ENCODE measurements at regions not wholly inside any gene's neighbourhood (a gene's known extent, or its start where the extent isn't known, plus 50 kb on each side); places are given as distances from the start of the nearest gene placed in this dataset.
"Not testable (repeated sequence)": the region's sequence is repeated elsewhere in the genome, so short reads cannot be mapped to it uniquely, and the experiment has no call there.

DNA sequence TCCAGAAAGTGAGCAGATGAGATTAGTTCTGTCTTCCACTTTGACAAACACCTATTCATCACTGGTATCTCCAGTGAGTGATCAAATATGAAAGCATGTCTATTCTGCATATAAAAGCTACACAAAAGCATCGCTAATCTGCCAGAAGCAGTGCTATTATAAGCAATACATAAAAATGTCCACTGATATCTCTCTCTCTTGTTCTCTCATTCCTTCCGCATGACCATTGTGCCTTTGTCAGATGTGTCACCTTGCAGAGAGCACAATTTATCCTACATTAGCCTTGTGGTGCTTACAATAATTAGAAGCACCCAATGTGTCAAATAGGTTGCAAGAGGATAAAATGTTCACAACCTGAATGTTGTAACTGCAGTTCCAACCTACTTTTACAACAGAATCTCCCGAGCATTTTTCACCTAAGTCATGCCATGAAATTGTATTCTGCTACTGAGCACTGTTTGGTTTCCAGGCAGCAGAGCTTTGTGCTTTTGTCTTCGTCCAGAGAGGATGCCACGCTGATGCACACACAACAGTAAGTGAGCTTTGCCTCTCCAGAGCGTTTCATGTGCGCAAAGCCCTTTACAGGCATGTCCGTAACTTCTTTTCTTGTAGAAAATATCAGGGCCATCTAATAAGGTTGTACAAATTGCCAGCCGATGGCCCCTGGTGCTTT is 198.7 kb upstream of the PLD5 start:
- DNase-seq: no peak

DNA sequence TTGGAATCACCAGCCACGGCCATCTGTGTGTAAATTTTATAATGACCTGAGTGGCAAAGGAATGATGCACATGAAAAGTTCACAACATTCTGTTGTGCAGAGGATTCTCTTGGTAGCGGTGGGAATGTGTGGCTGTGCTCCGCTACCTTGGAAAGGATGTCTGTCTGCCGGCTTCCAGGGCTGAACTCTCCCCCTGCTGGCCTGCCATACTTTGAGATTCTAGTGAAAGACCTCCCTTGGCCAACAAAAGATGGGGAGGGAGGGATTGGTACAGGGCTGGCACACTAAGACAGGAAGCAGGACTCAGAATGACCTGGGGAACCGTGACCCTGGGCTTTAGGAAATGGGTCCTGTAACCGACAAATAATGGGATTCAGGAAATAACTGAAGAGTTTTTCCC is 194.5 kb upstream of the PLD5 start:
- no peak for DNase-seq

GRCh38 chr1:242712248-242712647 is 187.8 kb upstream of the PLD5 start:
- DNase-seq: no peak

DNA sequence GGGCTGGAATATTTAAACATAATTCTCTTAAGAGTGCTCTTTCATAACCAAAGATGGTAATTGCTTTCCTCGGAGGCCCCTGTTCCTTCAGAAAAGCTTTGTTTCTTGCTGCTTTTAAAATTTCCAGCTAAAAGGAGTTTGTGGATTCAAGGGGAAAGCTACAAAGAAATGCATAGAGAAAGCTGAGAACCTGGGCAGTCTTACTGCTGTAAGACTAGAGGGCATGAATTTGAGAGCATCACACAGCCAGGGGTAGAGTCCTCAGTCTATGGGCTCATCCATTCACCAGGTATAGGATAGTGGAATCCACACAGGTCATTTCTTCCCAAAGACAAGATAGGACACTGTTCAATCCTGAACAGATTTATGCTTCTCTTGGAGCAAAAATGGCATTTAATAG is 186.3 kb upstream of the PLD5 start:
- DNase-seq: no peak

- no peak for DNase-seq
Measured at GRCh38 chr1:242710286-242710685, 185.8 kb upstream of the PLD5 start.

DNA sequence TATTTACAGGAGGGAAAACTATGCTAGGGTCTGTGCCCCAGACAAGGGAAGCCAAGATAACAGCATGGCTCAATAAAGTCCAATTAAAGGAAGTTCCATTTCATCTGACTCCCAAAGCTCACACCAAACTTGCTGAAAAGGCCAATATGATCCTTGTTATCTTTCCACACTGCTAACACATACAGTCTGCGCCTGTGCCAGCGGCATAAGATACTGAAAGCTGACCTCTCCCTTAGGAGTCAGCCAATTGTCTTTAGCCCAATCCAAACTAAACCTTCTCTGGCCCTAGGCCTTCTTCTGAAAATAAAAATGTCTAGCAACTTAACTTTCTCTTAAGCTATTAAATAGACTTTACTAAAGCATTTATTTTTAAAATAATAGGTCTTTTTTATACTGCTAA is 179.0 kb upstream of the PLD5 start:
- no peak for DNase-seq

DNA sequence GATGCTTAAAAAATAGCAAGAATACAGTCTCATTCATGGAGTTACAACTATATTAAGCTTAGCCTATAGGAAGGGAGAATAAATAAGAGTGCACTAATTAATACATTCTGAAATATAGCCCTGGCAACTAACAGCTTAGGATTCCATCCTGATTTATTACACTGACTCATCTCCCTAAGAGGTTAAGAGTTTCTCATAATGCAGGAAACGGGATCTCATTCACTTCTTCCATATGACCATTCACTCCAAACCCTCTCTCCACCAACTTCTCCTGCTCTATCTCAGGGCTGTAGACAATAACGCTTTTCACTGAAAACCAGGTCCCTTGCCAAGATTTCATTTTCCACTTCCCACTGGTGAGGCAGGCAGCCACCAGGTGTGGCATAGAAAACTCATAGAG is 168.5 kb upstream of the PLD5 start:
- DNase-seq: no peak

DNA sequence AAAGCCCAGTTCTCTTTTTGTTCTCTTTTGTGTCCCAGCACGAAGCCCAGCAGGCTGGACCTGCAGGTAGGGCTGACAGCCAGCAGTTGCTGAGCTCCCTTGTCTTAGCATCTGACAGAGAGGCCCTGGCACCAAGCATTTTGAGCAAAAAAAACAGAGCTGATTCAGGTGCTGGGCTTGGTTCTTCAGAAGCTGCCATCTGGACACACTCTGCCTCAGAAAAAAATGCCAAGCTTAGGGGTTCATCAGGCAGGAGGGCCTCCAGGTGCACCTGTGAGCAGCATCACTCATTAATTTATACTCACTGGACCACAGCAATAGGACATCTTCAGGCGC is 167.1 kb upstream of the PLD5 start:
- no peak for DNase-seq

GRCh38 chr1:242690849-242691609 is 166.5 kb upstream of the PLD5 start:
- no peak for DNase-seq

- DNase-seq: no peak
Measured at GRCh38 chr1:242689378-242689777, 164.9 kb upstream of the PLD5 start.

DNA sequence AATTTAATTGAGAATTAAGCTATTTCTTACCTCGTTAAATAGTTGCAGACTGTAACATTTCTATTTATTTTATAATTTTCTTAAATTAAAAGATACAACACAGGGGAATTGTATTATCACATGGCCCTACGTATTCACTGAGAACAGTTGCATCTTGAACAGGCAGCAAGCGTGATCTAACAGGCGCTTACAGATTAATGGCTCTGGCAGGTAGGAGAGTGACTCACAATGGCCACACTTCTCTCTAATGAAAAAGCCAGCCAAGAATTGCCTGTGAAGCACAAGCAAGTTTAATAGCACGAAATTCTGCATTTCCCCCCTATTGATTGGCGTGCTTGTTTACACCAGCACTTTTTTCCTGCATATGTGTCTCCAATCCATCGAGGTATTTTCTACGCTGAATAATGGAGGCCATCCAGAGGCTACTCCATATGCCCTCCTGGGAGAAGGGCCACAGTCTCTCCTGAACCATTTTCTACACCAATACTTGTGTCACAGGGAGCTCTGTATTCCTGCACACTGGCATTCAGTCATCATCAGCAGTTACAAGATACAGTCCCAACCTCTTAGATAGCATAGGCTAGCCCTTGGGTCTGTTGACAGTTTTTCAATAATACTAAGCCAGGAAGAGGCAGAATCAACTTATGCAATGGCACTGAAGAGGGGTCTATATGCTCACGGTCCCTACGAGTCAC is 150.6 kb upstream of the PLD5 start:
- no peak for DNase-seq

- DNase-seq: no peak
Measured at GRCh38 chr1:242673652-242674051, 149.2 kb upstream of the PLD5 start.

DNA sequence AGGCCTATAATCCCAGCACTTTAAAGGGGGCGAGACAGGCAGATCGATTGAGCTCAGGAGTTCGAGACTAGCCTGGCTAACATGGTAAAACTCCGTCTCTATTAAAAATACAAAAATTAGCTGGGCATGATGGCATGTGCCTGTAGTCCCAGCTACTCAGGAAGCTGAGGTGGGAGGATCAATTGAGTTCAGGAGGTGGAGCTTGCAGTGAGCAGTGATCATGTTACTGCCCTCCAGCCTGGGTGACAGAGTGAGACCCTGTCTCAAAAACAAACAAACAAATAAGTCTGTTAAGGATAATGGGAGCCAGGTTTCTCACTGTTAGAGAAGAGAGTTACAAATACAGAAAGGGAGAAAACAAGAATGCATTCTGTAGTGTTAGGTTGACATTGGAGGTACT is 148.7 kb upstream of the PLD5 start:
- not testable (repeated sequence) for DNase-seq

DNA sequence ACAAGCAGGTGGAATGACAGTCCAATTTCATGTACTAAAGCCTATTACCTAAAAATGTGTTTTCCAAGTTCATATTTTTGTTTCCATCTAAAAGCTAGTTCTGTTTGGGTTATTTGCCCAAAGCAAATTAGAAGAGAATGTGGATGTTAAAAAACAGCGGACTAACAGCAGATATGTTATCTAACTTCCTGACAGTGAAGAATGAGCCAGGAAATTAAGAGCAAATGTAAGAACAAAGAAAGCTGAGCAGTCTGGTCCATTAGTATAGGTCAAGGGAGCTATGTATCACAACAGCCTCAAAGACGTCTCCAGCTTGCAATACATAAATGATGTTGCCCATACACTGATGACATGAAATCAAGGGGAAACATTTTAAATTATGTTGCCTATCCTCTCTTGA is 145.5 kb upstream of the PLD5 start:
- no peak for DNase-seq

DNA sequence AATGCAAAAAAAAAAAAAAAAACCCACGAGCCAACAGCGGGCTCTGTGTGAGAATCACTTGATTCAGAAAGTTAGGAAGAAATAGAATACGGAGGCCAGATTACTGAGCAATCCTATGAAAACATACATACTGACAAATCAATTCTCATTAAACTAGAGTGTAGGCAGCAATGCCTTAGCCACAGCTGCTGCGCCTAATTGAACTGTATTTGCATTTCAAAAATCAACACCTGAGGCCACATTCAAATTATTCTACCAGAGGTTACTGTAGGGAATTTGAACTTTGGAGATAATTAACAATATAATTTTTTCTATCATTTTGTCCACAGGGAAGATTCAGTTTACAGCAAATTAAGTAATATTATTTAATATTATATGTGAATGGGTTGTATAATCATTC is 138.4 kb upstream of the PLD5 start:
- DNase-seq: no peak

DNA sequence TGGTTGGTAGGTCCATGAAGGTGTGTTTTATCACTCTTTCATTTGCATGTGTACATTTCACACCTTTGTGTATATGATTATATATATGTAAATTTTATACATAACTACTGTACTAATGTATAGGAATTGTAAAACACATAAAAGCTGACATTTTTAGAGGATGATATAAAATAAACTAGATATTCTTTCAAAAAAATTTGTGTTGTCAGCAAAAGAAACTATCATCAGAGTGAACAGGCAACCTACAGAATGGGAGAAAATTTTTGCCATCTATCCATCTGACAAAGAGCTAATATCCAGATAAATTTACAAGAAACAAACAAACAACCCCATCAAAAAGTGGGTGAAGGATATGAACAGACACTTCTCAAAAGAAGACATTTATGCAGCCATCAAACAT is 129.3 kb upstream of the PLD5 start:
- not testable (repeated sequence) for DNase-seq

GRCh38 chr1:242651817-242652216 is 127.3 kb upstream of the PLD5 start:
- DNase-seq: no peak

DNA sequence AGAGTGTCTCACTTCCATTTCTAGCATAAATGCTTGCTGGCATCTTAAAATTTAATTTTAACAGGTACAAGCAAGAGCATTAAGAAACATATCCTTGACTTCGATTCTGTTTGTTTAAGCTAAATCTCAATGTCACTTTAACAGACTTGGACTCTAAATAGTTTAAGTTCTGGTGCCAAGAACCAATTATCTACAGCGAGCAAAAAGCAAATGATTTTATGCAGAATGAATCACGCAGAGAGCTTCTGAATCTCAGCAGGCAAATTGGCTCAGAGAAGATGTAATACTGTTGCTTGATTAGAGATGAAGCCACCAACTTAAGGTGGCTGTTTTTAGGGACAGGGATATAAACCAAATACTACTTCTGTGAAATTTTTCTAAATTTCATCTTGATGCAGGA is 117.0 kb upstream of the PLD5 start:
- DNase-seq: no peak

GRCh38 chr1:242639104-242639503 is 114.6 kb upstream of the PLD5 start:
- DNase-seq: no peak

- no peak for DNase-seq
Measured at GRCh38 chr1:242634732-242635131, 110.2 kb upstream of the PLD5 start.

GRCh38 chr1:242629396-242629795 is 104.9 kb upstream of the PLD5 start:
- DNase-seq: no peak

GRCh38 chr1:242623756-242624155 is 99.3 kb upstream of the PLD5 start:
- DNase-seq: no peak

- no peak for DNase-seq
Measured at GRCh38 chr1:242623119-242623518, 98.6 kb upstream of the PLD5 start.

- no peak for DNase-seq
Measured at GRCh38 chr1:242613266-242613815, 88.8 kb upstream of the PLD5 start.
